ENCODE measurements at regions not wholly inside any gene's neighbourhood (a gene's known extent, or its start where the extent isn't known, plus 50 kb on each side); places are given as distances from the start of the nearest gene placed in this dataset.

DNA sequence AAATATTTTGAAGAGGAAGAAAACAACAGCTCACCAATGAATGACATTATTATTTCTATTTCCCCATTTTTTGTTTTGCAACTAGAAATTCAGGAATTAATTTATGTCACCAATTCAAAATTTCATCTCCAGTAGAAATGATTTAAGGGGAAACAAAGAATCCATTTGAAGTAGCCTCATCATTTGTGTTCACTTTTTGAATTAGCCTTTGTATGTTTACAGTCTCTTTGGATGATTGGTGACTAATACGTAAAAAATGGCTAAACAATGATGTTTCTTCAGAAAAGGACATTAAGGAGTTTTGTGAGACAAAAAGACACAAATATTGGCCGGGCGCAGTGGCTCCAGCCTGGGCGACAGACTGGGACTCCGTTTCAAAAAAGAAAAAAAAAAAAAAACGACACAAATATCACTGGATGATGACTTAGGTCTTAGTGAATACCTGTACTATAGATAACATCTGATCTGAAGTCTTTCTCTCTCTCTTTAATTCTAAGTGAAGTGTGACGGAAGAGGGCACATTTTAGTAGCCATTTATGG is 313.2 kb downstream of the PIK3C3 start:
- no peak for DNase-seq (ENCODE audit: low read depth in 2 of 2)

DNA sequence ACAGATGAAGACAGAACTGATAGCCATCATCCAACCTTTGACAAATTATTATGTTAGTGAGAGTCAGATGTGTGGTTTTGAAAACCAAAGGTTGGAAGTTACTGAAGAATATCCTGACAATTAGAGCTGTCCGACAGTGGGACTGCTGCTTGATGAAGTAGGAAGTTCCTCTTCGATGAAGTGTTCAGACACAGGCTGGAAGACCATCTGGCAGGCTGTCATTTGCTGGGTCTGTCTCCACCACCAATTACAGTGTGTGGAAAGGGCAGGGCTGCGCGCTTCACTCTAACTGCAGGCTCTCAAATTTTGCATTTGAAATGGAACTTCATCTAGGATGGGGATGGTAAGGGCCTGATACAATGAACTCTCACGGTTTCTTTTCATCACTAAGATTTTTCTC is 313.8 kb downstream of the PIK3C3 start:
- no peak for DNase-seq (ENCODE audit: low read depth in 2 of 2)

DNA sequence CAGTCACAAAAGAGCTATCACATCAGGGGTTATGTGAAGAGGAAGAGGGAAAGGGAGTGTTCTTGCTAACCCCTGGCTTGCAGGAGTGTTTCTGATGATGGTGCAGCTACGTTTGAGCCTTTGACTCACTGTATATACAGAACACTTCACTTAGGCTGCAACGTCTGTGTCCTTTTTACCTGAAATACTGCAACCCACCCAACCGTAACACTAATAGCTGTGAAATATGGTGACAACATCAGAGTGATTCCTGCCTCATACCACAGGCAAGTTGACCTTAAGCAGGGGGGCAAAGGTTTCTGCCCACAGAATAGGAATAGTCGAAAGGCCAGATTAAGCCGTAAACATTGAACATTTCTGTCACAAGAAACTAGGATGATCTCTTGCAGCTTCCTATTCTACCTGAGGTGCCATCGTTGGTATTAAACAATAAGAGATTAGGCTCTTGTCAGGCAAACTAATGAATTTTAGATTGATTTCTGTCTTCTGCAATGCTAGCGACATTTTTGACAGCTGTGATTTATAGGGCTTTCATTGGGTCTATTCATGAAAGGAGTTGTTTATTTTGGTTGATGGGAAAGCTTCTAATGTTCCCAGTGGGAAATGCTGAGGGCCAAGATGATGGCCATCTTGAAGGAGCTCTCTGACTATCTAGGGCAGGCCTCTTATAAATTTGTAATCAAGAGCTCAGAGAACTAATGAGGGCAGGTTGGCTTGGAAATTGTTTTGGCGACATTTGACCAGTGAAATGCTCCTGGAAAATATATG is 316.8 kb downstream of the PIK3C3 start:
- no peak for DNase-seq (ENCODE audit: low read depth in 2 of 2)

DNA sequence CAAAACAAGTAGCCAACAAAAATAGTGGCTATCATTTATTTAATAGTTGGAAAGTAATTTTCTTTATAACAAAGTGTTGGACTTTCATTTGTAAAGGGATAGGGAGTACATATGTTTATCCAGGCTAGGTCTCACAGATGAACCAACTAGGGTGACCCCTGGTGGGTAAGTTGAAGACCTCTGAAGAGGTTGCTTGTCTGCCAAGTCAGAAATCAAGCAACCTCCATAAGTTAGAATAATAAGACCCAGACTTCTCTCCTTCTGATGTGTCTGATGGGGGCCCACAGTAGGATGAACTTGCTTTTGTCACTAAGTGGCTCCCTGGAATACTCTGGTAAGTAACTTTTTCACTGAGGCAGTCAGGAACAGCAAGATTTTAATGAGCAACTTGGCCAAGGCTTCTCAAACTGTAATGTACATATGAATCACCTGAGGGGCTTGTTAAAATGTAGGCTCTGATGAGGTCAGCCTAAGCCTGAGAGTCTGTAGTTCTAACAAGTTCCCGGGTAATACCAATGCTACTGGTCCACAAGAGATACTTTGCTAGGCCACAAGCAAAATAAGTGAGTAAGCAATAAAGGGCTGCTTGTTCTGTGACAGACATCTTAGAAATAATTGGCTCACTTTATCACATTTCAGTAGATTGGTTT is 319.6 kb downstream of the PIK3C3 start:
- no peak for DNase-seq (ENCODE audit: low read depth in 2 of 2)

DNA sequence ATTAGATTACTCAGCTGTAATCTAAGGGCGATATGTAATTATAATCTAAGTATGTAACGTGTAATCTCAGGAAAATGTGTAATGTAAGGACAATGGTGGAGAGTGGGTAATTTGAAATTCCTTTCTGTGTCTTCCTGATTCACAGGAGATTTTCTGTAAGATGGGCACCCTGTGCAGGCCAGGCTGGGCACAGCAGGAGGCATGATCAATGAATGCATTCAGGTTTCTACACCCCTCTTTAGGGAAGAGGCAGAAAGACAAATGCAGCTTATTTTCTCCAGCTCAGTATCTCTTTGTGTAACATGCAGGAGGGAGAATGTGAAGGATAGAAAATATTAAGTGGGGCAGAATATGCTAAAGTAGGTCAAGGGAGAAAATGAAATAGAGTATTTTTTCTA is 320.1 kb downstream of the PIK3C3 start:
- DNase-seq (ENCODE audit: low read depth in 2 of 2), result no peak

DNA sequence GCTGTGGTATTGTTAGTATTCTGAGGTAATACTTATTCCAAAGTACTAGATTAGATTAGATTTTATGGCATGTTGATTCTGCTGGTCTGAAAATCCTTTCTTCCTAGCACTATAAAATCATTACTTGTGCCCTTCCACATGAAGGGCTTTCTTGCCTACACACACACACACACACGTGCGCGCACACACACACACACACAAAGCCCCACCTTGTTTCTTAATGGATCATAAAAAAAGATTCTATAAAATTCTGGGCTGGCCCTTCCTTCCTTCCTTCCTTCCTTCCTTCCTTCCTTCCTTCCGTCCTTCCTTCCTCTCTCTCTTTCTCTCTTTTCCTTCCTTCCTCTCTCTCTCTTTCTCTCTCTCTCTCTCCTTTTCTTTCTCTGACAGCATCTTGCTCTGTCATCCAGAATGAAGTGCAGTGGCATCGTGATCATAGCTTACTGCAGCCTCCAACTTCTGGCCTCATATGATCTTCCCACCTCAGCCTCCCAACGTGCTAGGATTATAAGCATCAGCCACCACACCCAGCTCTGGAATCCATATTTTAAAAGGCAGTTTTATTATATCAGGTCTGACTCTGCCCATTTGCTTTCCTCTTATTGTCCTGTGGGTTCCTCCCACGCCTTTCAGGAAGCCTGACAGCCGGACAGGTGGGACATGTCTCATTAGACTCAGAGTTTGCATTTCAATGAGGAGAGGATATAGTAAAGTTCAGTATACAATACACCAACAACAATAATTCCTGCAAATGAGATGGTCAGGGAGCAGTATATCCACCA is 321.1 kb downstream of the PIK3C3 start:
- DNase-seq (ENCODE audit: low read depth in 2 of 2), result no peak

DNA sequence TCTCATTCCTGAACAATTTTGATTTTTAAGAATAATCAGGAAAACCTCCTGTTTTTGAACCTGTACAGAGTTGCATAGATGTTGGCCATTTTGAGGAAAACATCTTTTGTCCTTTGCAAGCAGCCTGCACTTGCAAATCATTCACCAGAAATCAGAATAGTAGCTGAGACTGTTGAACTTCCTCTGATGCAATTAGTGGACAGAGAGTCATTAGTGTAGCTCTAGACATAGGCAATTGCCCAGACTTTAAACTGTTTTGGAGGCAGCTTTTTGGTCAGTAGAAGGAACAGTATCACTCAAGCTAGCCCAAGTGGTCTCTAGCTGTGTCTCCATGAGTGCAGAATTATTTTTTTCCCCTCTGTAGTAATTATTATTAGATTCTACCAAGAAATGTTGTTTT is 326.1 kb downstream of the PIK3C3 start:
- no peak for DNase-seq (ENCODE audit: low read depth in 2 of 2)

DNA sequence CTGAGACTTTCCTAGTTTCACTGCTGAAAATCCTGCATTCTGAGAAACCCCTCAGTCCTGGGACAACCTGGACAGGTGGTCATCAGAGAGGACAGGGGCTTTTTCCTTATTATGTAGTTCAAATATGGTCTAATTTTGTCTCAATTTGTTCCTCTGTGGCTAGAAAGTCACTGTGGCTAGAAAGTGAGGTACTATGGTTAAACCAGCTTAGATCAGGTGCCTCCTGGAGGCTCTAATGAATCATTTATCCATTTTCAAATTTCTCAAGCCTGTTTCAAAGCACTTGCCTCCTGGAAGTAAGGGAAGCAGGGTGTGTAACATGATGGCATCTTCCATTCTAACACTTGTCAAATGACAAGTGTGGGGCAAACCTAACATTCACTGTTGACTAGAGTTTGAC is 326.8 kb downstream of the PIK3C3 start:
- no peak for DNase-seq (ENCODE audit: low read depth in 2 of 2)

DNA sequence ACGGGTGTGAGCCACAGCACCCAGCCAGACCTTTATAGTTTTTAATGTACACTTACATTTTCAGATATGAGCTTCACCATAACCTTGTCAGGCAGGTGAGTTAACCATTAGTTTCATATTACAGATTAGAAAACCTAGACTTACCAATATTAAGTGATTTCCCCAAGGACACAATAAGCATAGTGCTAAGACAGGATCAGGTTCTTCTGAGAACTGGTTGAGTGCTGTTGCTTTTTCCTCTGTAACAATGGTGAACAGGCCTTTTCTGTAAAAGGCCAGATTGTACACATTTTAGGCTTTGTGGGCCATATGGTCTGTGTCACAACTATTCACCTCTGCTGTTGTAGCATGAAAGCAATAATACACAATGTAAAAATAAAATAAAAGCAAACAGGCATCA is 332.0 kb downstream of the PIK3C3 start:
- no peak for DNase-seq (ENCODE audit: low read depth in 2 of 2)

DNA sequence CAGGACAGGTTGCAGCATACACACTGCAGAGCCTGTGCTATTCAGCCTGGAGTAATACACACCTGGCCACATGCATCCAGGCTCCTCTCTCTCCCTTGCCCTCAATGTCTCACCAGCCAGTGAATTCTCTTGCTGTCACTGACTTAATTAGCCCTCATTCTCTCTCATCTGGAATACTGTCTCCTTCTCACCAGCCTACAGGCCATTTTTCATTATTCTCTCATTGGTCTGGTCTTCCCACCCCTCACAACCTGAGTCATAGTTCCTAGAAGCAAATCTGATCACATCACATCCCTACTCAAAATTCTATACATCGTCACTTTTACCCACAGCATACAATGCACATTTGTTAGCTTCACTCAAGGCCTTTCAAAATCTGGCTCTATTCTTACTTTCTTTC is 333.1 kb downstream of the PIK3C3 start:
- no peak for DNase-seq (ENCODE audit: low read depth in 2 of 2)

DNA sequence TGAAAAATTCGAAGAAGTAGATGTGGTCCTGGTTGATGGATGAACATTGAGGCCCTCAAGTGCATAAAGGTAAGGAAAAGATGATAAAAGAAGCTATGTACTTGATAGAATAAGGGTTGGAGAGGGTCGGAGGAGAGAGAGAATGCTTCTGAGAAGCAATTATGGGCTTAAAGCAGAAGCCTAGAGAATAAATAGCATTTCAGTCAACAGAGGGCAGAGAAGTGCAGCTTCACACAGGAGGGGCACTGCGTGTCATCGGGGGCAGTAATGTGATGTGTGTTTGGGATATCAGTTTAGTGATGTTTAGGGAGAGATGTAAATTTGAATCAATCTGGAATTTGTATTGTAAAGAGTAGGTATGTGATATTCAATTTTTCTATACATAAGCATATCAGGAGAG is 334.5 kb downstream of the PIK3C3 start:
- no peak for DNase-seq (ENCODE audit: low read depth in 2 of 2)

DNA sequence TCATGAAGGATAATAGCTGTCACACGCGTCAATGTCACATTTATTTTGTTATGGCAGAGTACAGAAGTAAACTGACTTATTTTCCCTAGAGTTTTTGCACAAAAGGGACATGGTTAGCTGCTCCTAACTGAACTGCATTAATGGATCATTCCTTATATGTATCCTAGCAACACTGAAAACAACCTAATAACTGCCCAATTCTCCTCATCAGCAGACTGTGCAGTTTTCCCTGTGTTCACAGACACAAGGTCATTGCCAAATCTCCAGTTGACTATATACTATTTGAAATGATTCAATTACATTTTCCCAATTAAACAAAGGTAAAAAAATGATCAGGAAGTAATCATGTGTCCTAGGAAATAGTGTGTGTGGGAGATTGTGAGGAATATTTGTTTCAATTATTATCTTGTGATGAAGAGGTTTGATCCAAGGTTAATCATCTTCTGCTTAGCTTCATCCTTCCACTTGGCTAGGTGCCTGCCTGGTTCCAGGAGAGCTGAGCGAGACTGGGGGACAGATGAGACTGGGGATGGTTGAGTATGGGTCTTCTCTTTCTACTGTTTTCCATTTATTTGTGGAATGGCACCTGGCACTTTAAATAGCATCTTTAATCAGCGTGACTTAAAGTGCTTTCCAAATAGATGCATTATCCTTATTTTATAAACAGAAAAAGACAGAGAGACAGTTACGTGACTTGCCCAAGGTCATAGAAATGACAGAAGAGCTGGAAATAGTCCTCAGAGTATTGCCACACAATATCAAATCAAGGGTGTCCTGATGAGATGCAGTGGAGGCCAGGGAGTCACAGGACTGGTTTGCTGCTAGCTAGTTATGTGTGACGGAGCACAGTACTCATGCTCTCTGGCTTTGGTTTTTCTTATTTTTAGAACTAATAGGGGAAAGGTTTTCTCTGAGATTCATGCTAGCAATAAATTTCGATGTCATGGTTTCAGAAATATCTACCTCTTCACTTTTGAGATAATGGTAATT is 335.6 kb downstream of the PIK3C3 start:
- DNase-seq (ENCODE audit: low read depth in 2 of 2), result no peak

DNA sequence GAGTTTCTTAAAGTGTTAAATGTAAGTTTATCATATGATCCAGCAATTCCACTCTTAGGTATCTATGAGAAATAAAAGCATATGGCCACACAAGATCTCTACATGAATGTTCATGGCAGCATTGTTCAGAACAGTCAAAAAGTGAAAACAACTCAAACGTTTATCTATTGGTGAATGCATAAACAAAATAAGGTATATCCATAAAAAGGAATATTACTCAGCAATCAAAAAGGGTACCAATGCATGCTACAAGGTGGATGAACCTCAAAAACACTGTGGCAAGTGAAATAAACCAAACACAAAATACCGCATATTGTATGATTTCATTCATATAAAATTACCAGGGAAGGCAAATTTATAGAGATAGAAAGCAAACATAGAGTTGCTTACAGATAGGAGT is 337.6 kb downstream of the PIK3C3 start:
- no peak for DNase-seq (ENCODE audit: low read depth in 2 of 2)

DNA sequence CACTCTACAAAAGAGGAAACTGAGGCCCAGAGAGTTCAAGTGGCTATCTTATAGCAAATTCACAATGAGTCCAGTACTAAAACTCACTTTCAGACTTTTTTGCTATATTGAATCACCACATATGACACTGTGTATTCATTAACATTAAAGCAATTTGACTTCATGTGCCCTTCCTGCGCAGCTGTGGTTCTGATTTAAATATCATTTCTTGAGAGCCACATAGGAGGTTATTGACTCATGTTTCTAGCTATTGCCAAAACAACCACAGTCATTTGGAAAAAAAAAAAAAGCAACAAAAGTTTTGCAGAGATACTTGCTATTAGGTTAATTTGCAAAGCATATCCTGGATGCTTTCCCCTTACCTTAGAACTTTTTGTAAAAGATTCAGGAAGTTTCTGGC is 341.2 kb downstream of the PIK3C3 start:
- DNase-seq (ENCODE audit: low read depth in 2 of 2), result no peak

DNA sequence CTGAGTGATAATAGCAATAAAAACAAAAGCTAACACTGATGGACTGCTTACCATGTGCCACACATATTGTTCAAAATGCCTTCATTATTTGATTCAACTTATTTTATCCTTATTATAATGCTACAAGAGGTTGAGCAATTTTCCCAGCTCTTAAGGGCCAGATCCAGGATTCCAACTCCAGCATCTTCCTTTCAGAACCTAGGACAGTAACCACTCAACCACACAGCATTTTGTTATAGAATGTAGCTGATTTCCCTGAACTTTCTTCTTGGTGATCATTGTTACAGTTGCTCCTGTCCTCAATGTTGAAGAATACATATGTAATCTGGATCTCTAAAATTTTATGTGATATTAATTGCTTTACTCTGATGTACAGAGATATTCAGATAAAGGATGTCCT is 341.7 kb downstream of the PIK3C3 start:
- no peak for DNase-seq (ENCODE audit: low read depth in 2 of 2)

DNA sequence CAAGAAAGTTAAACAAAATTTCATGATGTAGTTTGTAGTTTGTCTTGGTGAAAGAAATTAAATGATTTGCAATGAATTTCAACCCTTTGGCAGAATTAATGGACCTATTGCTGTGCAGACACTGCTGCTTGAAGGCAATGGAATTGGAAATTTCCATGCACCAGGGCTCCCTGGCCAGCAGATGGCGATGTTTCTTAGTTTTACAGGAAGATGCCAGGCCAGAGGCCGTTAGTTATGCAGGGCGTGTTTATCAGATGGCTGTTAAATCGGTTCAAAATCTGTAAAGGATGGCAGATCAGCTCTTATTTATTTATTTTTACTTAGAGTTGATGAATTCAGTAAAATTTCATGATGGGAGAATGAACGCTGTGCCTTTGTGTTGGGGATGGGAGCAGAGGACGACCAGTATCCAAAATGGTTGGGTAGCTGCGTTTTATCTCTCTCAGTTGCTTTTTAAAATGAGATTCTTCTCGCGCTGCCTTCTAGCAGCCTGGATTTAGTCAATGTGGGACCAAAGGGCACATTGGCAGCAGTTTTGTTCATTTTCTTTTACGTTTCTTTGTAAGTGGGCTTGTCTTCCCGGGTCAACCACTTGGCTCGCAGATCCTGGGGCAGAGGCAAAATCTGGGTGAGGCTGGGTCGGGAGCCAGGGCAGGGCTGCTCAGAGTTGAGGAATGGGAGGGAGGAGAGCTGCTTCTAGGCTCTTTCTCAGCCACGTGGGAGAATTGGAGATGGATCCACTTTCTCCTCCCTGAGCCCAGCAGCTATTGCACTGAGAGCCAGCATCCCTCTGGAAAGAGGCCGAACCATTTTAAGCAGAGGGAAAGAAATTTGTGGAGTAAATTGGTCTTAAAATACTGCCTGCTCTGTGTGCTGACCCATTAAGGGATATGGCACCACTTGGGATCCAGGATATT is 344.0 kb downstream of the PIK3C3 start:
- peak; percentile 12 to 36 for DNase-seq (ENCODE audit: low read depth in 2 of 2)

DNA sequence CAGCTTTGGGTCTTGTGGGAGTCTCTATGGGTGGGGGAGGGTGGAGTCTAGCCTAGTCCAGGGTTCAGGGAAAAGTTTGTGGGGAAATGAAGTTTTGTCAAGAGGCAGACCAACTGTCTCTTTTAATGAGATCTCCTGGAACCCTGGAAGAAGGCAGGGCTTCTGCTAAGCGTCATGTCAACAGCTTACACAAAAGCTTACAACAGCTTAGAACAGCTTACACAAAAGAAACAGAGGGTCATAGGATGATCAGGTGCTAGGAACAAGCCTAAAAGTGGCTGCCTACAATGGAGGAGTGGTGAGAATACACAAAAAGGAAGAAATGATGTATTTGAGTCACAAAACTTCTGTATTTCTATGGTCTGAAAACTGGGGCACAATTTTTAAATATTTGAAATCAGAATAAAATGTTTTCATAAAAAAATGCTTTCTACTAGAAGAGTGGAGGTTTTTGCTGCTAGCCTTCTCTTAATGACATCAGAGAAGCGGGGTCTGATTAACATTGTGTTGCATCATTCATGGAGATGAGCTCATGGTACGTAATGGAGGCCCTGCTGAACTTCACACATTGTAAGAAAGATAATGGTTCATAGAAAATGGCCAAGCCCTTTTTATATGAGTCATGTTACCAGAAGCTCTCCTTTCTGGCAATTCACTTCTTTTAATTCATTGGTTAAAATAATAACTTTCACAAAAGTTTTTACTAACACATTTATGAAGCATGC is 351.0 kb downstream of the PIK3C3 start:
- no peak for DNase-seq (ENCODE audit: low read depth in 2 of 2)

DNA sequence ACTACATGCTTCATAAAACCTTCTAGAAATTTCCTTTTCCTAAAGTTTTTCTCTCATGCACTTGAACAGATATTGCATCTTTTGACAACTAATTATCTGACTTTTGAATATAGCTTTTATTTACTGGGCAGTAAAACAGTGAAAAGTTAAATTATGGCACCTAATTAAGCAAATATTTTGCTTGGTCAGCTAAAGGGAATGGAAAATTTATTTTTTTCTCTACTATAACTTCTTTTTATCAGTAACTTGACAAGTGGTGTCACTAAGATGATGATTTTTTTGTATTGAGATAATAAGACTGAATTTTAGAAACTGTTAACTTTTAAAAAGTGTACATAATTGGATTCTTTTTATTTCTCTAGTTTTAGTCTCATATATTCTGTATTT is 351.6 kb downstream of the PIK3C3 start:
- DNase-seq (ENCODE audit: low read depth in 2 of 2), result no peak

DNA sequence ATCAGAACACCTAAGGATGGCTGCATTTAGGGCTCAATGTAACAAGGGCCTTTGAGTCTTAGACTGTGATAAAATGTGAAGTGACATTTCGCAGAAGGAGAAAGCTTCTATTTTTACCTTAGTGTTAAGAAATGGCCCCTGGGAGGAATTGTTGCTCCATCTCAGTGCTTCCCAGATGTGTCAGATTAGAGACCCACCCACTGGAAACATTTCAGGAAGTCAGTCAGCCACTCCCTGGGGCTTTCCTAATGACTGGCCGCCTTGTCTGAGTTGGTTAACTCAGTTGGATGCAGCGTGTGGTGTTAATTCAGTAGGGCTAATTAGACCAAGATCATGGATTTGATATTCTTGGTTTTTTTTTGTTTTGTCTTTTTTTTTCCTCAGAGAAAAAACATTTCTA is 355.9 kb downstream of the PIK3C3 start:
- no peak for DNase-seq (ENCODE audit: low read depth in 2 of 2)

DNA sequence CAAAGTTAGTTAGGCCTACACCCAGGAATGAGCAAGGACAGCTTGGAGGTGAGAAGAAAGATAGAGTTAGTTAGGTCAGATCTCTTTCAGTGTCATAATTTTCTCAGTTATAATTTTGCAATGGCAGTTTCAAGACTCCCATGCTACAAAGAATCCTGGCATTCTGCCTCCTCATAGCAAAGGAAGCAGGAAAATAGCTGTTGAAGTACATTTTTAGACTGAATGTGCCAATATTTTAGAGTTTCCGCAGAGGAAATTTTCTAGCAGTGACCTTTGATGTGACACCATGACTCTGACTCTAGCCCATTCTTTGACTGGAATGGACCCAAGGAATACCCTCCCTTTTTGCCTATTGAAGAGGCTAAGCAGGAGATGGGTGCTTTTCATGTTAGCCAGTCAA is 371.7 kb downstream of the PIK3C3 start:
- DNase-seq (ENCODE audit: low read depth in 2 of 2), result no peak
